IMR-90 (cell line): ENCODE measurements at regions not wholly inside any gene's neighbourhood (a gene's known extent, or its start where the extent isn't known, plus 50 kb on each side); places are given as distances from the start of the nearest gene placed in this dataset.

Source experiments
- ATAC-seq: fragments of 200-7000 bp; cut with Tn5 transposase; 2 replicates; pipeline ENCODE4 v1.9.1; 2020; ENCODE audit warnings: low read depth, mild to moderate bottlenecking, moderate library complexity
- BruUV-seq: library from RNA; stranded (reverse); fragments of 400-500 nt; replicated peaks from 2 replicates; lab custom pipeline; 2021; lab: Mats Ljungman, UMichigan
- CTCF ChIA-PET: fragments of 300-600 bp; formaldehyde crosslinking; extraction: SDS; loops from one replicate; lab custom pipeline; 2021; ENCODE audit warnings: antibody characterized with exemption; lab: Yijun Ruan, JAX
- POLR2A ChIA-PET: fragments of 300-600 bp; sonication (Branson Sonifier 250); formaldehyde crosslinking; loops from one replicate; lab custom pipeline; 2022; ENCODE audit warnings: antibody characterized with exemption; ENCODE audit not compliant: unreplicated experiment; lab: Charles Lee
- DNase-seq: peaks from one replicate; pipeline ENCODE4 v3.0.0; 2013
- H2AFZ ChIP-seq: replicated peaks from 2 replicates; pipeline ENCODE3; 2013; ENCODE audit warnings: low read length, mild to moderate bottlenecking; ENCODE audit not compliant: poor library complexity
- H2AK5ac ChIP-seq: 2 replicates; pipeline ENCODE4 v1.6.1; 2013; ENCODE audit warnings: low read depth, low read length, inconsistent platforms
- H2AK9ac ChIP-seq: replicated peaks from 2 replicates; pipeline ENCODE3; 2013; ENCODE audit warnings: mild to moderate bottlenecking, low read depth, low read length, moderate library complexity; ENCODE audit not compliant: poor library complexity
- H2BK120ac ChIP-seq: 2 replicates; pipeline ENCODE4 v1.6.1; 2013; ENCODE audit warnings: low read depth, low read length, inconsistent platforms
- H2BK15ac ChIP-seq: 3 replicates; pipeline ENCODE4 v1.6.1; 2013; ENCODE audit warnings: low read depth, low read length, inconsistent platforms
- H2BK20ac ChIP-seq: 2 replicates; pipeline ENCODE4 v1.6.1; 2013; ENCODE audit warnings: low read depth, mild to moderate bottlenecking, inconsistent platforms, low read length, moderate library complexity
- H2BK5ac ChIP-seq: 2 replicates; pipeline ENCODE4 v1.6.1; 2013; ENCODE audit warnings: mild to moderate bottlenecking, low read depth, low read length, inconsistent platforms; ENCODE audit not compliant: poor library complexity, severe bottlenecking
- H3K14ac ChIP-seq: replicated peaks from 2 replicates; pipeline ENCODE4 v1.6.1; 2013; ENCODE audit warnings: low read depth, low read length, inconsistent platforms
- H3K18ac ChIP-seq: 2 replicates; pipeline ENCODE4 v1.6.1; 2013; ENCODE audit warnings: low read depth, low read length, control low read depth
- H3K23ac ChIP-seq: 2 replicates; pipeline ENCODE4 v1.6.1; 2013; ENCODE audit warnings: low read depth, low read length, inconsistent platforms
- H3K27ac ChIP-seq: 2 replicates; pipeline ENCODE4 v1.5.1; 2013; ENCODE audit warnings: mild to moderate bottlenecking, control low read depth, low read length; ENCODE audit not compliant: insufficient read depth
- H3K27me3 ChIP-seq: 2 replicates; pipeline ENCODE4 v1.6.1; 2013; ENCODE audit warnings: low read length; ENCODE audit not compliant: control insufficient read depth, insufficient read depth
- H3K36me3 ChIP-seq: 2 replicates; pipeline ENCODE4 v1.6.1; 2013; ENCODE audit warnings: low read length, mixed read lengths; ENCODE audit not compliant: control insufficient read depth, insufficient read depth
- H3K4ac ChIP-seq: 2 replicates; pipeline ENCODE4 v1.6.1; 2013; ENCODE audit warnings: low read depth, low read length, inconsistent platforms
- H3K4me1 ChIP-seq: 2 replicates; pipeline ENCODE4 v1.6.1; 2013; ENCODE audit warnings: low read length, mixed read lengths; ENCODE audit not compliant: control insufficient read depth, insufficient read depth
- H3K4me2 ChIP-seq: 2 replicates; pipeline ENCODE4 v1.6.1; 2013; ENCODE audit warnings: low read depth, mild to moderate bottlenecking, control low read depth, low read length, moderate library complexity
- H3K4me3 ChIP-seq: 2 replicates; pipeline ENCODE4 v1.5.1; 2013; ENCODE audit warnings: low read depth, mild to moderate bottlenecking, control low read depth, low read length, moderate library complexity; ENCODE audit not compliant: insufficient read depth
- H3K56ac ChIP-seq: 2 replicates; pipeline ENCODE4 v1.6.1; 2013; ENCODE audit warnings: low read length, inconsistent platforms; ENCODE audit not compliant: insufficient read depth; ENCODE audit errors: extremely low read depth
- H3K79me1 ChIP-seq, 2 experiments: 2 replicates each; pipeline ENCODE4 v1.6.1; 2013; ENCODE audit warnings: low read length in 2 of 2, inconsistent platforms in 1 of 2, low read depth in 1 of 2
- H3K9ac ChIP-seq: 2 replicates; pipeline ENCODE4 v1.6.1; 2013; ENCODE audit warnings: low read depth, low read length, control low read depth
- H3K9me1 ChIP-seq: 2 replicates; pipeline ENCODE4 v1.6.1; 2013; ENCODE audit warnings: low read length, inconsistent platforms; ENCODE audit not compliant: insufficient read depth
- H3K9me3 ChIP-seq: 2 replicates; pipeline ENCODE4 v1.6.1; 2013; ENCODE audit warnings: low read length; ENCODE audit not compliant: control insufficient read depth, insufficient read depth
- H4K20me1 ChIP-seq: 2 replicates; pipeline ENCODE4 v1.6.1; 2013; ENCODE audit warnings: low read length, inconsistent platforms; ENCODE audit not compliant: insufficient read depth
- H4K5ac ChIP-seq: 2 replicates; pipeline ENCODE4 v1.6.1; 2013; ENCODE audit warnings: mild to moderate bottlenecking, low read depth, low read length, control low read depth
- H4K8ac ChIP-seq, 2 experiments: 2 replicates each; pipeline ENCODE4 v1.6.1; 2013; ENCODE audit warnings: low read depth in 2 of 2, low read length in 2 of 2, control low read depth in 1 of 2, inconsistent platforms in 1 of 2
- H4K91ac ChIP-seq: 2 replicates; pipeline ENCODE4 v1.6.1; 2013; ENCODE audit warnings: low read depth, low read length, inconsistent platforms; ENCODE audit not compliant: insufficient read depth
- BHLHE40 ChIP-seq: fragments of 150-350 bp; IDR thresholded peaks from 2 replicates; pipeline ENCODE4 v1.6.1; 2016; ENCODE audit warnings: mild to moderate bottlenecking, low read depth, low read length
- CEBPB ChIP-seq: IDR thresholded peaks from 2 replicates; pipeline ENCODE4 v1.6.1; 2012; ENCODE audit warnings: low read depth, low read length, improper control_type of control experiment
- CHD1 ChIP-seq: IDR thresholded peaks from 2 replicates; pipeline ENCODE4 v1.6.1; 2012; ENCODE audit warnings: low read depth, low read length, improper control_type of control experiment
- CTCF ChIP-seq: conservative IDR thresholded peaks from 2 replicates; pipeline ENCODE4 v1.5.1; 2012; ENCODE audit warnings: mild to moderate bottlenecking, low read depth, low read length, improper control_type of control experiment
- ELK1 ChIP-seq: fragments of 150-350 bp; IDR thresholded peaks from 2 replicates; pipeline ENCODE4 v1.6.1; 2016; ENCODE audit warnings: low read depth, mild to moderate bottlenecking, low read length, moderate library complexity, borderline replicate concordance
- FOS ChIP-seq: fragments of 150-350 bp; IDR thresholded peaks from 2 replicates; pipeline ENCODE4 v1.6.1; 2016; ENCODE audit warnings: low read depth, low read length
- MAFK ChIP-seq: IDR thresholded peaks from 2 replicates; pipeline ENCODE4 v1.6.1; 2012; ENCODE audit warnings: low read depth, low read length, improper control_type of control experiment
- MAZ ChIP-seq: IDR thresholded peaks from 2 replicates; pipeline ENCODE4 v1.6.1; 2012; ENCODE audit warnings: low read depth, mild to moderate bottlenecking, low read length, improper control_type of control experiment, moderate library complexity, borderline replicate concordance
- MXI1 ChIP-seq: IDR thresholded peaks from 2 replicates; pipeline ENCODE4 v1.6.1; 2012; ENCODE audit warnings: low read depth, mild to moderate bottlenecking, low read length, moderate library complexity, borderline replicate concordance
- NFE2L2 ChIP-seq: fragments of 150-350 bp; IDR thresholded peaks from 2 replicates; pipeline ENCODE4 v1.6.1; 2016; ENCODE audit warnings: low read depth, mild to moderate bottlenecking, low read length
- POLR2A ChIP-seq: IDR thresholded peaks from 2 replicates; pipeline ENCODE4 v1.6.1; 2012; ENCODE audit warnings: mild to moderate bottlenecking, low read depth, low read length
- RAD21 ChIP-seq: IDR thresholded peaks from 2 replicates; pipeline ENCODE4 v1.6.1; 2012; ENCODE audit warnings: low read length, improper control_type of control experiment
- RCOR1 ChIP-seq: IDR thresholded peaks from 2 replicates; pipeline ENCODE4 v1.6.1; 2012; ENCODE audit warnings: mild to moderate bottlenecking, low read length, improper control_type of control experiment; ENCODE audit not compliant: insufficient replicate concordance
- RFX5 ChIP-seq: IDR thresholded peaks from 2 replicates; pipeline ENCODE4 v1.8.0; 2012; ENCODE audit warnings: low read depth, mild to moderate bottlenecking, low read length, moderate library complexity
- SMC3 ChIP-seq: fragments of 150-350 bp; IDR thresholded peaks from 2 replicates; pipeline ENCODE4 v1.6.1; 2016; ENCODE audit warnings: low read depth, mild to moderate bottlenecking, antibody characterized with exemption, low read length, moderate library complexity
- USF2 ChIP-seq: fragments of 150-350 bp; IDR thresholded peaks from 2 replicates; pipeline ENCODE4 v1.6.1; 2017; ENCODE audit warnings: mild to moderate bottlenecking, antibody characterized with exemption, low read length, low read depth
- WGBS, 2 experiments: methylation state at CpG; one replicate each; pipeline versions ENCODE4 v1.1.5 to v1.1.7; 2013; ENCODE audit warnings: missing lambda C conversion rate in 2 of 2; ENCODE audit not compliant: insufficient read length in 1 of 2; ENCODE audit errors: extremely low coverage in 2 of 2; 5-methylcytosine and 5-hydroxymethylcytosine counted together
- dilution Hi-C: fragments of 300-500 bp; cut with HindIII; formaldehyde crosslinking; loops from one replicate; pipeline ENCODE4 v1.14.3; 2018; ENCODE audit warnings: low sequenced_read_pairs; ENCODE audit not compliant: unreplicated experiment
- in situ Hi-C: fragments of 300-500 bp; cut with MboI; formaldehyde crosslinking; loops from 3 replicates; pipeline ENCODE4 v1.14.3; 2019; ENCODE audit warnings: low sequenced_read_pairs, inconsistent platforms, mixed read lengths
- intact Hi-C: fragments of 100-400 bp; cut with micrococcal nuclease; formaldehyde crosslinking; loops from 2 replicates; pipeline ENCODE4 v1.10.0; 2022

GRCh38 chr3:55297706-55298105, 189.4 kb downstream of the WNT5A start:
- Histone ChIP-seq H2BK5ac (no peak overlapping the region), H3K4me3 (no peak overlapping the region), H3K27me3 (no peaks in the 10 kb centered on the region), H4K20me1 (no peaks in the 10 kb centered on the region), H3K23ac (no peak overlapping the region), H4K8ac (peak overlapping the region in 1 of 2 experiments; percentile 55; a peak in 2 of 4 replicates), H3K9ac (no peak overlapping the region), H2AK5ac (peak overlapping the region; percentile 64), H3K18ac (peak overlapping the region; percentile 20; the same call in 1 of the 2 replicates), H2AK9ac (peak overlapping the region; percentile 57), H3K14ac (peak overlapping the region; percentile 22; the same call in 1 of the 2 replicates), H3K4me2 (no peak overlapping the region), H2BK15ac (peak overlapping the region; percentile 85), H2BK20ac (peak overlapping the region; percentile 76), H3K56ac (no peak overlapping the region), H3K27ac (no peak overlapping the region), H3K36me3 (no peaks in the 10 kb centered on the region), H3K9me1 (peaks cover 8% of the 10 kb centered on the region; the same call in 1 of the 2 replicates), H3K9me3 (peaks cover 4% of the 10 kb centered on the region; the same call in 1 of the 2 replicates), H4K91ac (peak overlapping the region; percentile 51), H2AFZ (no peak overlapping the region), H3K79me1 (no peaks in the 10 kb centered on the region), H3K4ac (peak overlapping the region; percentile 61), H2BK120ac (peak overlapping the region; percentile 69), H3K4me1 (peaks cover 6% of the 10 kb centered on the region), H4K5ac (no peak overlapping the region; the same call in 1 of the 2 replicates)
- intact Hi-C loops (loop anchor here (5.0 kb wide), 1 partner anchor 165 kb away; no protein-coding TSS in a partner anchor), dilution Hi-C loops (no loop called here), in situ Hi-C loops (no loop called here)
- CTCF ChIA-PET: no interaction called here
- ATAC-seq: no peak
- whole genome bisulfite sequencing, 2 experiments: 100% methylated on average over 2 of the region's 5 CpGs; no CpG with 5 or more reads in 1 of the 2 experiments
- DNase-seq: no peak
- TF ChIP-seq CHD1 (no peak), MAZ (no peak), USF2 (no peak), NFE2L2 (no peak), SMC3 (no peak), POLR2A (no peak), MXI1 (no peak), BHLHE40 (no peak), RFX5 (no peak), CTCF (no peak), MAFK (no peak), RCOR1 (no peak), FOS (no peak), CEBPB (no peak), ELK1 (no peak), RAD21 (no peak)
- no TSS peak for BruUV-seq
- POLR2A ChIA-PET: no interaction called here
